Amygdala (tissue), 56 donors: ENCODE measurements at regions not wholly inside any gene's neighbourhood (a gene's known extent, or its start where the extent isn't known, plus 50 kb on each side); places are given as distances from the start of the nearest gene placed in this dataset.
"Not testable (repeated sequence)": the region's sequence is repeated elsewhere in the genome, so short reads cannot be mapped to it uniquely, and the experiment has no call there.

Experiments used
- DNase-seq, 56 donors: peaks; one replicate each; lab custom pipeline; 2025; lab: John Stamatoyannopoulos, UW

GRCh38 chr2:225270053-225270452 lies 129.5 kb upstream of the NYAP2 start:
- no peak for DNase-seq

- no peak for DNase-seq
Observed at GRCh38 chr2:225254363-225254762, 145.1 kb upstream of the NYAP2 start.

GRCh38 chr2:225244933-225245332 lies 154.6 kb upstream of the NYAP2 start:
- DNase-seq: no peak

GRCh38 chr2:225236769-225237323 lies 162.7 kb upstream of the NYAP2 start:
- no peak for DNase-seq

- no peak for DNase-seq
Observed at GRCh38 chr2:225233234-225233633, 166.3 kb upstream of the NYAP2 start.

GRCh38 chr2:225231900-225232299 lies 167.6 kb upstream of the NYAP2 start:
- DNase-seq: no peak

GRCh38 chr2:225229346-225229745 lies 170.2 kb upstream of the NYAP2 start:
- not testable (repeated sequence) for DNase-seq

- DNase-seq: no peak
Observed at GRCh38 chr2:225226441-225226840, 173.1 kb upstream of the NYAP2 start.

GRCh38 chr2:225223301-225223700 lies 176.2 kb upstream of the NYAP2 start:
- no peak for DNase-seq

- DNase-seq: no peak
Observed at GRCh38 chr2:225207471-225207870, 165.2 kb upstream of the DOCK10 start.

- DNase-seq: peak in 6 of 56 donors; percentile 1 to 45 (median 6)
Observed at GRCh38 chr2:225207043-225207442, 164.8 kb upstream of the DOCK10 start.

- DNase-seq: no peak
Observed at GRCh38 chr2:225196579-225196978, 154.3 kb upstream of the DOCK10 start.

GRCh38 chr2:225192869-225193268 lies 150.6 kb upstream of the DOCK10 start:
- DNase-seq: no peak

GRCh38 chr2:225190987-225191386 lies 148.7 kb upstream of the DOCK10 start:
- no peak for DNase-seq

GRCh38 chr2:225184948-225185347 lies 142.7 kb upstream of the DOCK10 start:
- no peak for DNase-seq

- DNase-seq: no peak
Observed at GRCh38 chr2:225182126-225182525, 139.9 kb upstream of the DOCK10 start.

GRCh38 chr2:225177098-225177497 lies 134.8 kb upstream of the DOCK10 start:
- peak in 8 of 56 donors; percentile 0 to 50 (median 8) for DNase-seq

GRCh38 chr2:225173909-225174308 lies 131.6 kb upstream of the DOCK10 start:
- no peak for DNase-seq

- DNase-seq: peak in 1 of 56 donors; percentile 14
Observed at GRCh38 chr2:225171350-225171749, 129.1 kb upstream of the DOCK10 start.

GRCh38 chr2:225170162-225170561 lies 127.9 kb upstream of the DOCK10 start:
- DNase-seq: no peak

GRCh38 chr2:225169396-225169795 lies 127.1 kb upstream of the DOCK10 start:
- DNase-seq: no peak

GRCh38 chr2:225165052-225165451 lies 122.8 kb upstream of the DOCK10 start:
- DNase-seq: no peak

GRCh38 chr2:225164401-225165050 lies 122.3 kb upstream of the DOCK10 start:
- peak in 2 of 56 donors; percentile 1 to 11 for DNase-seq
